GM18868 (cell line): ENCODE measurements at regions not wholly inside any gene's neighbourhood (a gene's known extent, or its start where the extent isn't known, plus 50 kb on each side); places are given as distances from the start of the nearest gene placed in this dataset.

ENCODE experiments used
- ATAC-seq: cut with Tn5 transposase; IDR thresholded peaks from one replicate; pipeline ENCODE4 v1.9.1; 2021; ENCODE audit warnings: mild to moderate bottlenecking, moderate library complexity; ENCODE audit not compliant: unreplicated experiment

DNA sequence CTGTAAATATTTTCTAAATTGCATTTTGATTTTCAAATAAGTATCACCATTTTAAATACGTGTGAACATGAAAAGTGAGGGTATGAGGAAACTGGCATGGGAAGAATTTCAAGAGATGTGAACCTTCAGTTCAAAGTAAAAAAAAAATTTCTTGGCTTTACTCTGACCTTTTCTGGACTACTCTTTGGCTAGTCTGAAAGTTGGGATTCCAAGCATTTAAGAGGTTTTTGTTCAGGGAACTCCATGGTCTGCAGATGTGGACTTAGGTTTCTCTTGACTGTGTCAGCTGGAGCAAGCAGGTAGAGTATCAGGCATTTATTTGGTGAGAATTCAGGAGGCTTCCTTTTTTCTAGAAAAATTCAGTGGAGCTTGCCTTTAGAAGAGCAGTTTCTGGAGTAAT lies 311.6 kb downstream of the LRIG3 start:
- ATAC-seq: no peak

DNA sequence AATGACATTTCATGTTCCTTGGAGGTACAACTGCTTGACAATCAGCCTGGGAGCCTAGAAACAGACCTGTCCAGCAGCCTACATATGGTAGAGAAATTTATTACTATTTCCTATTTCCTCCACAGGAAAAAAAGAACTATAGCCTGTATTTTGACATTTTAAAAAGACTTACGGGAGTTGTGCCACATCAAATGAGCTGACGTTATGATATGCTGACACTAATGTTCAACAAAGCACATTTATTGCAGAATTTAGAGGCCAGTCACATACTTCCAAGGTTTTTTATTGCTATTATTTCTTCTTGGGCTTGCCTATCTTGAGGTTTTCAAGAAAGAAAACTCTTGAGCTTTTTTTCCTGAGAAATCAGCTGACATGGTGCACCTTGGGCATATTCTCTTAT lies 305.3 kb downstream of the LRIG3 start:
- no peak for ATAC-seq

DNA sequence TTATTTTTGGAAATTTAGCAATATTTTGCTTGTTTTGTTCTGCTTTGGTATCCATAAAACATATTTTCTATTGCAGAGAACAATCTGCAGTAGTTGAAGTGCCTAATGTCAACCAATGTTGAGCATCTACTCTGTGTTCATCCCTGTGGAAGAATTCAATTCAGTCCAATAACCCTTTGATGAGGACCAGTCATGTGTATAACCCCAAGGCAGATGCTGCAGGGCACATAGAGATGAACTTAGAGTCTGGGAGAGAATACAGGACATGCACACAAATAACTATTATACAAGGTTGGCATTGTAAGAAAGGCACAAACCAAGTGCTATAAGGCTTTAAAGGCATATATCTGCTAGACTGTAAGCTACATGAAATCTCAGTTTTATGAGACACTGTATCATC lies 304.7 kb downstream of the LRIG3 start:
- no peak for ATAC-seq

DNA sequence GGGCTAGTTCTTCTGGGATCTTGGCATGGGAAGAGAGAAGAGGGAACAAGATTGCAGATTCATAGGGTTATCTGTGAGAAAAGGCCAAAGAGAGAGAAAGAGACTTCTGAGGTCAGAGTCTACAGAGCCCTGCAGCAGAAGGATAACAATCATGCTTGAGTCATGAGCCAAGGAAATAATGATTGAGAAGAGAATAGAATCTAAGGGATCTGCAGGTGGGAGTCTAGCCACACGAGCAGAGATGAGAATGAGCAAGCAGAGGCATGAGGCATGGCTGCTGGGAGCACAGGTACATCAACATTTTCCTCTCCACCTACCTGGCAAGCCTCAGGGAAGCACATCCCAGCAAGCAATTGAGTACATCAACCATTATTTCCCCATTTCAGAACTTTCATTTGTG lies 303.7 kb downstream of the LRIG3 start:
- no peak for ATAC-seq

DNA sequence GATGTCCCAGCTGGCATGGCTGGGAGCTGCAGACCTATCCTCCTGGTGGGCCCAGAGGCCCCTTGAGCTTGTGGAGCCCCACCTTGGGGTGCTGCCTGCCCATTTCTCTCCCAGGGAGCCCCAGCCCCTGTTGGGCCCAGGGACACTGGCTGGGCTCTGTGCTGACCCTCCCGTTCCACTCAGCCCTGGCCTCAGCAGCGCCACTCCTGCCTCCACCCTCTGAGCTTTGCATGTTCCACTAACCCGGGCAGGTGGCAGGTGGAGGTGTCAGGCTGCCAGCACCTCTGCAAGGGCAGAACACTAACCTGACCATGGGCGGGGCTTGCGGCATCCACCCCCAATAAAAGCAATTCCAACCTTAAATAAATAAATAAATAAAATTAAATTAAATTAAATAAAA lies 299.2 kb downstream of the LRIG3 start:
- no peak for ATAC-seq

DNA sequence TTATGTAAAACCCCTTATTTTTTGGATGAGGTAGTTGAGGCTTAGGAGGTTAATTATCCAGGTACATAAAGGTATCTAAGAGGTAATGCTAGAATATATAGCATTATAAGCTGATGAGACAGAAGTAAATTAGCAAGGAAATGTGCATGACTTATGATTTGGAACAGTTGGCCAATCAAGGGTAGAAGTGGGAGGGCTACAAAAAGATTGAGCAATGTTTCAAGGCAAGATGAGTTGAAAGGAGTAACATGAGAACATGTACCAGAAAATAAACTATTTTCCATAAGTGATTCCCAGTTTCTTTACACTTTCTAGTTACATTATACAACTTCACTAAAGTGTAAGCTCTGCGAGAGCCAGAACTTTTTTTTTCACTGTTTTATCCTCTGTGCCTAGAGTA lies 290.9 kb downstream of the LRIG3 start:
- no peak for ATAC-seq

DNA sequence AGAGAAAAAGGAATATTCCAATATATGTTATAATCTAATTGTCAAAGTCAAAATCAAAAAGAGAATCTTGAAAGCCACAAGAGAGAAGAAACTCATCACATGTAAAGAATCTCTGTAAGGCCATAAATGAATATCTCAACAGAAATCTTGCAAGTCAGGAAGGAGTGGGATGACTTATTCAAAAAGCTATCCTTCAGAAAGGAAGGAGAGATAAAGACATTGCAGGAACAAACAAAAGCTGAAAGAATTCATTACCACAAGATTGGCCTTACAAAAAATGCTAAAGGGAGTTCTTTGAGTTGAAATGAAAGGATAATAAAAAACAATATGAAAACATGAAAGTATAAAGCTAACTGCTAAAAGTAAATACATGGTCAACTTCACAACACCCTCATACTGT lies 286.8 kb downstream of the LRIG3 start:
- no peak for ATAC-seq

DNA sequence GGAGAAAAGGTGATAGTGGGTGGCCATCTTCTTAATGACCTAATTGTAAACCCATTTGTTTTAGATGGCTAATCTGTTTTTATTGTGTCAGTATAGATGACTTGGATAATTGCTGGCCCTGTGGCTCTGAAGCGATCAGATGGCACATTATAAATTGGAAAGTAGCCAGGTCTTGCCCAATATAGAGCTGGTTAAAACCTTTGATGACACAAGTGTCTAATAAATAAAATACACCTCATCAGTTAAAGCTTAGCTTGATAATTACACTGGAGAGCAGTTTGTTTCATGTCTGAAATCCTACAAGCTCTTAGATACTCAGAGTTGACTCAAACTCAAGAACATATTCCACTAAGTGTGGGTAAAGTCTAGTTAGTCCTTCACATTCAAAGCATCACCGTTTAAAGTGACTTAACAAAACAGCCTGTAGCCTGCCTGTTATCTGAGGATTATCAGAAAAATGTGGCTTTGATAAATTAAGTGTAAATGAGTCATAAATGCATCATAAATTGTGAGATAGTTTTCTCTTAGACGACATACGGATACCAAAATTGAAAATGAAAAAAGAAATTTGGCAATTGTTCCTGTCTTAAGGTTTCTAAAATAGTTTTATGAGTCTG lies 280.9 kb downstream of the LRIG3 start:
- ATAC-seq: no peak

DNA sequence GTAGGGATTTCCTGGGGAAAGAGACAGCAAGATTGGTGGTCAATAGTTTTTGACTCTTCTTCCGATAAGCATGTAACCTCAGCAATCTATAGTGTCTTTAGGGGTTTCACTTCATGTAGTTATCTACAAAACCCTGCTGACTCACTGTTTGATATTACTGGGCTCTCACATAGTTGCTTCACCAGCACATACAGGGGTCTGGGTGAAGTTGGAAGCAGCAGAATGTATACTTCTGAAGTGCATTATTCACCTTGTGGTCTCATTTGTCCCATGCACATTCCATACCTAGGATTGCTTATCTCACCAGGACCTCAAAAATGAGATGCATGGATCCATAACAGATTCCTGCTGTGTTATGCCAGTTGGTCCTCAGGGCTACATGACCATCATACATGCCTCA lies 280.0 kb downstream of the LRIG3 start:
- no peak for ATAC-seq

DNA sequence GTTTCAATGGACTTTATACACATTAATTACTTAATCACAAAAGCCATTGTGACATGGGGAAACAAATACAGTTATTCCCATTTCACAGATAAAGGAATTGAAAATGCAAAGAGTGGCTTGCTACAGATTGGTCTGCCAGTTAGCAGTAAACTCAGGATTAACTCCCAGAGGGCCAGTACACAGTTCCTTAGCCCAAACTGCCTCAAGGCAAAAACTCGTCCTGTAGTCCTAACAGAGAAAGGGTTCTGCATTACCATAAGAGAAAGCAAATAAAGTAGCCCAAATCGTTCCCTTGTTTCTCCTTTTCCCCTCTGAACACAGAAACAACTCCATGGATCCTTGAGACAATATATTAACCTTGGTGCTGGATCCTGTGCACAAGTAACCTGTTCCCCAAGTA lies 274.4 kb downstream of the LRIG3 start:
- no peak for ATAC-seq

DNA sequence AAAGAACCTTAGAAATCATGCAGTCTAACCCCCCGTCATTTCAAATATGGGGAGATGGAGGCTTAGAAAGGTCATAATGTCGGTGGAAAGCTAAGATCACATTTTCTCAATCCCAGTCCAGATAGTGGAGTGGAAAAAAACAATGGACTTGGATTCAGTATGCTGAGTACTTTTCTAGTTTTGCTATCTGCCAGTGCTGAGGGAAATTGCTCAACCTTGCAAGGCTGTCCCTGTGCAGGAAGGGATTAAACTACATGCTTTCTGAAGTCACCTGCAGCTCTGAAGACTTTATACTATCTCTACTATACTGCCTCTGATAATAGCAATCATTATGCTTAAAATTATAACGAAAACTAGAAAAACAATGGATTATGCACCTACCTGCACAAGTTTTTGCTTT lies 272.8 kb downstream of the LRIG3 start:
- no peak for ATAC-seq

DNA sequence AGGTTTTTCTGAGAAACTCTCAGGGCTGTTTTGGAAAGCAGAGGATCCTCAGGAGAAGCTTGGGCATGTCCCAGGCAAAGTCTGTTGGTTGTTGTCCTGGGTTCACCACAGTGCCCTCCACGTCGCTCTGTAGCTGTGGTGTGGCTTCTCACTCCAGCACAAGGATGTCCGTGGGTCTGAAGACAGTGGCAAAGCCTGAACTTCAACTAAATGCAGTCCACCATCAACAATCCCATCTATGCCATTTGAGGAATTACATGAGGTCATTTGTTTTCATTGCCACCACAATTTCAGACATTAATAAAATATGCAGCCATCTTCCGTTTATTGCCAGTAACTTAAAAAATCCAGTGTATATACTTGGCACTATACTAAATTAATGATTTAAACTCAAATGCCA lies 272.1 kb downstream of the LRIG3 start:
- ATAC-seq: no peak

DNA sequence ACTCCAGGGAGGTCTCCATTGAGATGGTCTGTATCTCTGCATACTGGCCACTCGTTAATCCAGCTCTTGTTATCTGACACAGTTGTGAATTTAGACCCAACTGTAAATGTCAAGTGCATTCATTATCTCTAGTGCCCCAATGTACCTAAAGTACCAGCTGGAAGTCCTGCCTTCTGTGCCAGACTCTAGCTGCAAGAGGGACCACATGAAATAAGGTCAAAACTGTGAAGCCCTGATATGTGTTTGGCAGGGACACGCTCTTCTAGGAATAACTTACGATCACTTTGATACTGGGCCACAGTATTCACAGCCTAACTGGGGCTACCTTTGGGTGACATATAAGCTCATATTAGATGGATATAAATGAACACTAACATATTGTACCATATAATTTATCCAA lies 268.5 kb downstream of the LRIG3 start:
- no peak for ATAC-seq

DNA sequence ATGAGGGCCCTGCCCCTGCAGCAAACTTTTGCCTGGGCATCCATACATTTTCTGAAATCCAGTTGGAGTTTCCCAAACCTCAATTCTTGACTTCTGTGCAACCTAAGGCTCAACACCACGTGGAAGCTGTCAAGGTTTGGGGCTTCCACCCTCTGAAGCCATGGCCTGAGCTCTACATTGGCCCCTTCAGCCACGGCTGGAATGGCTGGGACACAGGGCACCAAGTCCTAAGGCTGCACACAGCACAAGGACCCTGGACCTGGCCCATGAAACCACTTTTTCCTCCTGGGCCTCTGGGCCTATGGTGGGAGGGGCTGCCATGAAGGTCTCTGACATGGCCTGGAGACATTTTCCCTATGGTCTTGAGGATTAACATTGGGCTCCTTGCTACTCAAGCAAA lies 266.3 kb downstream of the LRIG3 start:
- no peak for ATAC-seq

DNA sequence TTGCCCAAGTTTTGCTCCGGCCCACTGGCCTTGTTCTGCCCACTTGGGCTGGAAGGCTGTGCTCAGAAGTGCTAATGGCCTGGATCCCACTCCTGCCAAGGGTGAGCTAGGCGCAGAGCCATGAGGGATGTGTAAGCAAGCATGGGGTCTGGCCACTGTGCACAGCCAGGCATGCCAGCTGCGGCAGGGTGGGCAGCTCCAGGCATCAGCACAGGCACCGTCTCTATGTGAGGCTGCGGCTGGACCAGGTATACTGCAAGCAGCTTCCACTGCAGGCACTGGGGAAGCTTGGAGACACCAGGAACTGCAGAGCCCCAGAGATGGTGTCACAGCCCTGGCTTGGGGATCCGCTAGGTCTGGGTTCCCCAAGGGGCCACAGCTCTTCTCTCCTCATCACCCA lies 264.9 kb downstream of the LRIG3 start:
- ATAC-seq: no peak

DNA sequence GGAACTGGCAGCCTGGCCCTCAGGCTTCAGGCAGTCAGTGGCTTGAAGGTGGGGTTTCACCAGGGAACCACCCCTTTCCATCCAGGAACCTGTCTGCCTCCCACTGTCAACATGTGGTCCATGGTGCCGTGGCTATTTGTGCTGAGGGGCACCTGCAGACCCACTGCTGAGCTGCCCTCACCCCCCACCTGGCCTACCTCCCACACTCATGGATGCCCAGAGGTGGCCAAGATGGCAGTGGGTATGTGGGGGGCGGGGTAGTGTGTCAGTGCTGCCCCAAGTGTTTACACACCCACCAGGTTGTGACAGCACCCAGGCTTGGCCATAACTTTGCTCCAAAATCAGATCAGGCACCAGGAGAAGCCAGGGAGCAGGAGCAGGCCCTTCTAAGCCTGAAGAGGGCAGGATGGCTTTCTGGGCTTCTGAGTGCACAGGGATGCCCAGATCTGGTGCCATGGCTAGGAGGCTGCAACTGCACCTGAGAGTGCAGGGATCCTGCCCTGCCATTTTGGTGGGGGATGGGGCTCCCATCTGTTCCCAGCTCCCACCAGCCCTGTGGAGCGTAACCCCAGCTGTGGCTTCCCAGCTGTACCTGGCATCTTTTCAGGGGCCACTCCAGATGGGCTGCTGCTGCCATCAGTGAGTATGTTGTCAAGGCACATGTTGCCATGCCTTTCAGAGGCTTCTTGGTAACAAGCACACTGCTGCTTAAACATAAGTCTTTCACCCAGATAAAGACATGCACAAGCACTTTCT lies 263.9 kb downstream of the LRIG3 start:
- no peak for ATAC-seq

DNA sequence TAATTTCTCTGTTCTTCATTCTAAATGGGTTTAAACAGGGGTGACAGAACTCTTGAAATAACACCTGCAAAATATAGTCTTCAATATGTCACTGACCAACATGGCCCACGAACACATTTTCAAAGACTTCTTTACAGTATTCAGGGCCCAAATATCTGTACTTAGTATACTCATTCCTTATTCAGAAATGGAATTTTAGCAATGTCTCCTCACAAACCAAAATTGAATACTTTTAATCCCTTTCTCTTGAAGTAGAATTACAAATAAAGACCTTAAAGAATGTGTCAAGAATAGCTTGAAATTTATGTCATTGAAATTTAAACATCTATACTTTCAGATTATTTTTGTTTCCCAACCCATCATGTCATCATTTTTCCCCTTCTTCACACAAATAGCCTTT lies 263.1 kb downstream of the LRIG3 start:
- no peak for ATAC-seq

DNA sequence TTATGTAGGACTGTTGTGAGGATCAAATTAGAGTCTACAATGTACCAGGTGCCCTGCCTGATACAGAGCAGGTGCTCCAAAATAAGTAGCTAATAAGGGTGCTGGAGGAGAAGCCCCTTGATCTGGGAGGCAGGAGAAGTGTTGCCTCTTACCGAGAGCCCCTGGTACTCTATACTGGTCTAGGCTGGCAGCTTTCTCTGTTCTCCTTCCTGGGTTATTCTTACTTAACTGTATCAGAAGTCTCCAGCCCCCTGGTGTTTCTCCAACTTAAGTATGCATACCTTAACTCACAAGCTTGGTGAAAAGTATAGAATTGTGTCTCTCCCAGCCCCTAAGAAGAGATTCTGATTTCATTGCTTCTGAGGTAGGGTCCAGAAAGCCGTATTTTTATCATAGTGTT lies 254.9 kb downstream of the LRIG3 start:
- no peak for ATAC-seq

DNA sequence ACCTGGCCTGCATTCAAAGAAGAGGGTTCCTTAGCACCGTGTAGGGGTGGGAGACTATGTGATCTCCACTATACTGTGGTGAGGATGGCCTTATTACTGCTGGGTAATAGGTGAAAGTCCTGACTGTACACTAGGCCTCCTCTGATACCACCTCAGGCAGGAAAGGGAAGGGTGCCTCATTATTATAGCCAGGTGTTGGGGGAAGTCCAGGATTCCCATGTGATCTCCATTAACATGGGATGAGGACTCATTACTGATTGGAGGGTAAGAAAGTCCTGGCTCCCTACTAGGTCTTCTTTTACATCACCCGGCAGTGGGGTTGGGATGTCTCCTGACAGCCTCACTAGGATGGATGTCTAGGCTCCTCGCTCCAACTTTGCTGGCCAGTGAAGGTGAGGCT lies 252.1 kb downstream of the LRIG3 start:
- ATAC-seq: no peak

DNA sequence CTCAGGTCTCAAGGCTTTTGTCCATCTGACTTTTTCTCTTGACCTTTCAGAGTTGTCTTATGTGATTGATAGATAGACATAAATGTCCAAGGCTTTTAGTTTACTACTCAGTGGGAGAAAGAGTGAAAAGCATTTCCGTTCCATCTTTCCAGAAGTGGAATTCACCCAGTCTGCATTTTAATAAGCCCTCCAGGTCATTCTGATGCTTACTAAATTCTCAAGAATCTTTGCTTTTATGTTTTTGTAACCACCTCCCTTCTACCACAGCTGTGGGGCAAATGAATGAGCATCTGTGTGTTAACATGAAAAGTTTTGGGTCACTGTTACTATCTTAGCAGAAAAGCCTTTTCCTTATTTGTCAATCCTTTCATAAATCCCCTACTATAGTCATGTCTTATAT lies 251.4 kb downstream of the LRIG3 start:
- no peak for ATAC-seq

DNA sequence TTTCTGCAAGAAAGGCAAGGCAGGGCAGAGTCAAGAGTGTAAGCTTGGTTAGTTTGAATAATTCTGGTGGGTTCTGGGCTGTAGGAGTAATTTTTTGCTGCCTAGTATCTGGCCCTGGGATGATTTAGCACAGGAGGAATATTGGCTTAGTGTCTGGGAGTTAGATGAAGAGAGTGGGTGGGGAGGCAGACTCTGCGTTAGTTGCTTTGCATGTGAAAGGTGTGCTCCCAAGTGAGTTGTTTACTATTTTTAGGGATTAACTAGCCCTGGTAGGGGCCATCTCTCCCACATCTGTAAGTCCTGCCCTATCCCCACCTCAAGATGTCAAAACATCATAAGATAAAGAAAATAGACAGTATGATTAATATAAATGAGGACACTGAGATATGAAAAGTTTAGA lies 249.7 kb downstream of the LRIG3 start:
- no peak for ATAC-seq

DNA sequence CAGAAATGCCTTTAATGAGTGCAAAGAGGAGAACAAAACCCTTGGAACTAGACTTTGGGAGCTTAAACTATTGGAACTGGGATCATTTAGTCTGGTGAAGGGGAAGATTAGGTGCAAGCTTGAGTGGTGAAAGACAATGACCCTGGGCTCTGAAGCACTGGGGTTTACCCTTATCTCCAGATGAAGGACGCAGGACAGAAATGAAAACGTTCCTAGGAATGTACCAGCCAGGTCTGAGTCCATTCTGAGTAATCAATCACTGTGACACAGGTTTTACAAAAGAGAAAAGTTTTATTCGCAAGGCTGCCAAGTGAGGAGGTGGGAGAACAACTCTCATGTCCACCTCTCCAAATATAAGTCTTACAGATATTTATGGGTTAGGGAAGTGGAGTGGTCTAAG lies 249.1 kb downstream of the LRIG3 start:
- ATAC-seq: no peak

DNA sequence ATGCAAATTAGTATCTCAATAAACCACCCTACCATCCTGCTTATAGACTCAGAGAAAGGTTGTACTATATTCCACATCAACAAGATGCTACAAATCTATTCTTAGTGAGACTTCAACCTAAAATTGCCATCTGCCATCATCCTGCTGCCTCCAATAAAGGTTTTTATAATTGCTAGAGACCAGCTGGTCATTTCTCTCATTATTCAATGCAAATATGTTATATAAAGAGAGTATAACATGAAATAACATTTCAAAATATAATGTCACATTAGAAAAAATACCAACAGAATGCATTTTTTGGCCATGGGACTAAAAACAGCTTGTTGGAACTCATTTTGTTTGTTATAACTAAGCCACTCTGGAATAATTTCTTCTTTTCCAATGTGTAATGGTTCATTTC lies 247.3 kb downstream of the LRIG3 start:
- ATAC-seq: no peak
